Parathyroid adenoma (tissue), 2 donors: ENCODE measurements at regions not wholly inside any gene's neighbourhood (a gene's known extent, or its start where the extent isn't known, plus 50 kb on each side); places are given as distances from the start of the nearest gene placed in this dataset.

Experiments
- H2AFZ ChIP-seq: fragments of 300-600 bp; sonication (generic); one replicate; pipeline ENCODE4 v1.7.0; 2017; ENCODE audit warnings: antibody characterized with exemption, mild to moderate bottlenecking
- H3K27ac ChIP-seq: fragments of 300-600 bp; sonication (generic); one replicate; pipeline ENCODE4 v1.7.0; 2017
- H3K27me3 ChIP-seq: fragments of 300-600 bp; sonication (generic); one replicate; pipeline ENCODE4 v1.7.0; 2017; ENCODE audit warnings: low read length; ENCODE audit not compliant: control insufficient read depth, insufficient read depth
- H3K36me3 ChIP-seq: fragments of 300-600 bp; sonication (generic); one replicate; pipeline ENCODE4 v1.7.0; 2017; ENCODE audit warnings: low read length; ENCODE audit not compliant: control insufficient read depth, insufficient read depth
- H3K4me1 ChIP-seq: fragments of 300-600 bp; sonication (generic); one replicate; pipeline ENCODE4 v1.7.0; 2017; ENCODE audit warnings: control low read depth
- H3K4me2 ChIP-seq: fragments of 300-600 bp; sonication (generic); one replicate; pipeline ENCODE4 v1.7.0; 2017; ENCODE audit warnings: low read length
- H3K4me3 ChIP-seq: fragments of 300-600 bp; sonication (generic); one replicate; pipeline ENCODE4 v1.7.0; 2017; ENCODE audit warnings: low read depth, low read length
- H3K79me2 ChIP-seq: fragments of 300-600 bp; sonication (generic); one replicate; pipeline ENCODE4 v1.7.0; 2017; ENCODE audit warnings: control low read depth
- H3K9ac ChIP-seq: fragments of 300-600 bp; sonication (generic); one replicate; pipeline ENCODE4 v1.7.0; 2017; ENCODE audit warnings: mild to moderate bottlenecking
- H3K9me3 ChIP-seq: fragments of 300-600 bp; sonication (generic); one replicate; pipeline ENCODE4 v1.7.0; 2017; ENCODE audit warnings: low read length; ENCODE audit not compliant: control insufficient read depth
- TF ChIP-seq, protein P1 (sequence below): fragments of 300-600 bp; sonication (generic); IDR thresholded peaks from one replicate; pipeline ENCODE4 v1.7.0; 2017; ENCODE audit warnings: antibody characterized with exemption, mild to moderate bottlenecking
- donor health status: primary hyperparathyroidism.

DNA sequence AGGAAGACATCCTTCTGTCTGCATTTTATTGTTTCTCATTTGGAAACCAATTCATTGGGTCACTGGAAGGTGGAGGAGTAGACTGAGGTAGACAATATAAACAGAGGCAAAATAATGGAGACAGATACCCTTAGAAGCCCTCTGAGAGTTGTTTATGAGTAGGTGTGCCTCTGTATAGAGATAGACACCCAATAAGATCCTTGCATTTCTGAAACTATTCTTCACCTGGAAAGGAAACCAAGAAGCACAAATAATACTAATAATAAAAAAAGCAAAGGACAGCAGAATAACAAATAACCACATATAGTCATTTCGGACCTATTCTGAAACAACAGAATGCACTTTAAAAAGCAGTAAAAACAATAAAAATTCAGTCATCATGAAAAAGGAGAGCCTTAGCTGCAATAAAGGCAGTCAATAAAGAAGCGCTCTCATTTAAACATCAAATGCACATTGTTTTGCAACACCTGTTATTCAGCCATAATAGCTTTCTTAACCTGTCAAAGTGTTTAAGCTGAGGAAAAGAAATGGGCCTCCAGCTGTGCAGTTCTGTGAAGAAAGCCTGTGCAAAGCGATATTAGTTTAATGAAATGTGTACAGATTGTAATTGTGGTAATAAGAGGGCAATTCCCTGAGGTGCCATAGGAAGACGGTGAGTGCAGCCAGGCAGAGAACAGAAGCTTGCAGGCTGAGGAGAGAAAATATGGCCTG, 904.2 kb downstream of the STPG2 start:
- Histone ChIP-seq H3K4me2 (no peak overlapping the region), H3K36me3 (no peaks in the 10 kb centered on the region), H2AFZ (no peak overlapping the region), H3K4me1 (no peaks in the 10 kb centered on the region), H3K4me3 (no peak overlapping the region), H3K9me3 (no peaks in the 10 kb centered on the region), H3K79me2 (no peaks in the 10 kb centered on the region), H3K27me3 (no peaks in the 10 kb centered on the region), H3K9ac (no peak overlapping the region), H3K27ac (no peak overlapping the region)
- TF ChIP-seq, protein P1, sequence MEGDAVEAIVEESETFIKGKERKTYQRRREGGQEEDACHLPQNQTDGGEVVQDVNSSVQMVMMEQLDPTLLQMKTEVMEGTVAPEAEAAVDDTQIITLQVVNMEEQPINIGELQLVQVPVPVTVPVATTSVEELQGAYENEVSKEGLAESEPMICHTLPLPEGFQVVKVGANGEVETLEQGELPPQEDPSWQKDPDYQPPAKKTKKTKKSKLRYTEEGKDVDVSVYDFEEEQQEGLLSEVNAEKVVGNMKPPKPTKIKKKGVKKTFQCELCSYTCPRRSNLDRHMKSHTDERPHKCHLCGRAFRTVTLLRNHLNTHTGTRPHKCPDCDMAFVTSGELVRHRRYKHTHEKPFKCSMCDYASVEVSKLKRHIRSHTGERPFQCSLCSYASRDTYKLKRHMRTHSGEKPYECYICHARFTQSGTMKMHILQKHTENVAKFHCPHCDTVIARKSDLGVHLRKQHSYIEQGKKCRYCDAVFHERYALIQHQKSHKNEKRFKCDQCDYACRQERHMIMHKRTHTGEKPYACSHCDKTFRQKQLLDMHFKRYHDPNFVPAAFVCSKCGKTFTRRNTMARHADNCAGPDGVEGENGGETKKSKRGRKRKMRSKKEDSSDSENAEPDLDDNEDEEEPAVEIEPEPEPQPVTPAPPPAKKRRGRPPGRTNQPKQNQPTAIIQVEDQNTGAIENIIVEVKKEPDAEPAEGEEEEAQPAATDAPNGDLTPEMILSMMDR, result no peak

DNA sequence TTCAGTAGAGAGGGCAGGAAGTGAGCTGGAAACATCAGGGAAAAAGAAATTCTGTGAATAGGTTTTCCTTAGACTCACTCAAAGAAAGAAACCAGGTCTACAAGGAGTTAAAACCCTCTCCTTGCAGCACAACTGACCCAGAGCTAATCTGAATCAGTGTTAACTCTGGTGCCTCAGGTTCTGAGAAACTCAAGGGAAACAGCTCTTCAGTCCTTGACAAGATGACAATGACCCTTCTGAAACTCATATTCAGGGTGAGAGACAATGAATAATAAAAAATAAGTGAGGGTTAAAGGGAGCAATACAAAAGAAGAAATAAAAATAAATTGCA, 903.6 kb downstream of the STPG2 start:
- no peak overlapping the region for H3K4me2 ChIP-seq
- no peaks in the 10 kb centered on the region for H3K27me3 ChIP-seq
- H3K79me2 ChIP-seq, result no peaks in the 10 kb centered on the region
- no peaks in the 10 kb centered on the region for H3K9me3 ChIP-seq
- H3K4me3 ChIP-seq, result no peak overlapping the region
- TF ChIP-seq, protein P1, result no peak
- H3K36me3 ChIP-seq, result no peaks in the 10 kb centered on the region
- H3K4me1 ChIP-seq, result no peaks in the 10 kb centered on the region
- no peak overlapping the region for H3K27ac ChIP-seq
- H2AFZ ChIP-seq, result no peak overlapping the region
- no peak overlapping the region for H3K9ac ChIP-seq

DNA sequence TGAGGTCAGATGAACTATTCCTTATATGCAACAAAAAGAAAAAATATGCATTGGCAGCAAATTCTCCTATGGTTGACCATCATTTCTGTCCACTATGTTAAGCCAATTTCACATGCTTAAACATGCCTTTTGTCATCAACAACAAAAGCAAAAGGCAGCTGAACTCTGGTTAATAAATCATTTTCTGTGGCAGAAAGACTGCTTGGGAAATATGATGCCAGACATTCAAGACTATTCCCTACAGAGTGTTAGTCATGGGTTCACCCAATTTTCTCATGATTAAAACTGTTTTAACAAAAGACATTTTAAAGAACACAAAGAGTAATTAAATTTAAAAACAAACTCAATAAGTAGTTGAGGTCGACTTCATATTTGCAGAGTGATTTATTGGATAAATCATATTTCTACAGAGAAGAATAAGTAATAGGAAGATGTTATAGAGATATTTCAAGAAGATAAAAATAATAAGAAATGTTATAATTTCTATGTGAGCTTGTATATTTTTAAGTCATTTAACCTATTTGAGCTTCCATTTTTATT, 890.6 kb downstream of the STPG2 start:
- H3K27me3 ChIP-seq, result no peaks in the 10 kb centered on the region
- H3K9me3 ChIP-seq, result no peaks in the 10 kb centered on the region
- H3K27ac ChIP-seq, result no peak overlapping the region
- H3K79me2 ChIP-seq, result no peaks in the 10 kb centered on the region
- no peaks in the 10 kb centered on the region for H3K36me3 ChIP-seq
- H3K4me2 ChIP-seq, result no peak overlapping the region
- no peak overlapping the region for H3K4me3 ChIP-seq
- TF ChIP-seq, protein P1, result no peak
- H3K9ac ChIP-seq, result no peak overlapping the region
- H3K4me1 ChIP-seq, result no peaks in the 10 kb centered on the region
- H2AFZ ChIP-seq, result no peak overlapping the region

DNA sequence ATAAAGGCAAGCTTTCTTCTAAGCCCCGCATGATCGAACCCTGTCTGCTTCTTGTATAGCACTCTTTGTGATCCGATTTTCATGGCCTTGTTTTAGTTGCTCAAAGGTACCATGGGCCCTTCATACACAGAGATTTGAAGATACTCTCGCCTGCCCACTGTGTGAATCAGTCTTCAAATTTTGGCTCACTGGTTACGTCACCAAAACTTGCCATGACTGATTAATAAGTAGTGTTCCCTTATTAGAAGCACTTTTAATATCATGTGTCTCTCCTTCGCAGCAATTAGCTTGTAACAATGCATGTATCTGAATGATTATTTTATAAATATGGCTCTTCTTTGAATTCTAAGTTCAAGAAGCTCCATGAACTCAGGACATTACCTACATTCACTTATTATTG, 880.5 kb downstream of the STPG2 start:
- H2AFZ ChIP-seq, result no peak overlapping the region
- H3K4me2 ChIP-seq, result no peak overlapping the region
- H3K36me3 ChIP-seq, result no peaks in the 10 kb centered on the region
- no peaks in the 10 kb centered on the region for H3K9me3 ChIP-seq
- no peaks in the 10 kb centered on the region for H3K27me3 ChIP-seq
- TF ChIP-seq, protein P1, result no peak
- H3K79me2 ChIP-seq, result no peaks in the 10 kb centered on the region
- no peak overlapping the region for H3K4me3 ChIP-seq
- no peaks in the 10 kb centered on the region for H3K4me1 ChIP-seq
- H3K9ac ChIP-seq, result no peak overlapping the region
- H3K27ac ChIP-seq, result no peak overlapping the region

DNA sequence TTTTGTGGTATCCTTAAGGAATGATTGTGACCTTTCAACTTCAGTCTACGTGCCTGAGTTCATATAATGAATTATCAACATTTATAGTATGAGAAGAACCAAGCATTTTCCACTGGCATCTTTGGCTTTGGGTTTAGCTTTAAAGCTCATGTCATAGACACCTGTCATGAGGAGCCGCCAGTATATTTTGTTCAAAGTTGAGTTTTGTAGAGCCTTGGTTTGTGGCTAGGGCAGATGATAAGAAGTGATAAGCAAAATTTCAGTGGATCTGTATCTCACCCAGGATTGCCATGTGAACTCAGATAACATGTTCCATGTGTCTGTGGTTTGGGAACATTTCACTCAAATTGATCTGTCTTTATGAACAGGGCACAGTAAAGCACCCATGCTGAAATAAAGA, 873.2 kb downstream of the STPG2 start:
- Histone ChIP-seq H3K27me3 (no peaks in the 10 kb centered on the region), H3K4me1 (no peaks in the 10 kb centered on the region), H3K79me2 (no peaks in the 10 kb centered on the region), H3K9me3 (no peaks in the 10 kb centered on the region), H3K9ac (no peak overlapping the region), H3K4me2 (no peak overlapping the region), H2AFZ (no peak overlapping the region), H3K36me3 (no peaks in the 10 kb centered on the region), H3K27ac (no peak overlapping the region), H3K4me3 (no peak overlapping the region)
- TF ChIP-seq, protein P1, result no peak
